Body of pancreas (tissue), 4 donors: ENCODE measurements at regions not wholly inside any gene's neighbourhood (a gene's known extent, or its start where the extent isn't known, plus 50 kb on each side); places are given as distances from the start of the nearest gene placed in this dataset.

ENCODE experiments used
- ATAC-seq: fragments of 150-250 bp; one replicate; pipeline ENCODE4 v1.9.1; 2016
- DNase-seq, 4 donors: peaks; one replicate each; pipeline ENCODE4 v3.0.0-alpha.2; 2019
- H3K27ac ChIP-seq, 4 donors: fragments of 200-600 bp; sonication (generic); 1 replicate in 3 of 4; 2 replicates in 1 of 4; pipeline versions ENCODE4 v1.5.1 to v1.6.1; 2016 to 2019; ENCODE audit warnings: mild to moderate bottlenecking in 1 of 4, mixed read lengths in 1 of 4, moderate library complexity in 1 of 4
- H3K27me3 ChIP-seq, 2 donors: fragments of 200-600 bp; sonication (generic); one replicate each; pipeline ENCODE4 v1.6.0; 2016; ENCODE audit warnings: mild to moderate bottlenecking in 1 of 2
- H3K36me3 ChIP-seq, 2 donors: fragments of 200-600 bp; sonication (generic); replicated peaks in 1 of 2; 2 replicates each; pipeline ENCODE4 v1.5.1; 2016; ENCODE audit warnings: low read depth in 2 of 2; ENCODE audit not compliant: insufficient read depth in 1 of 2
- H3K4me1 ChIP-seq: fragments of 200-600 bp; sonication (generic); one replicate; pipeline ENCODE4 v1.6.0; 2016
- H3K4me3 ChIP-seq, 2 donors: fragments of 200-600 bp; sonication (generic); 1 replicate in 1 of 2; 2 replicates in 1 of 2; pipeline ENCODE4 v1.5.1; 2016 to 2019
- H3K9me3 ChIP-seq, 3 donors: fragments of 200-600 bp; sonication (generic); 1 replicate in 2 of 3; 2 replicates in 1 of 3; pipeline ENCODE4 v1.5.1; 2016
- POLR2A ChIP-seq, 3 donors: fragments of 450-650 bp; IDR thresholded peaks; one replicate each; pipeline ENCODE4 v1.6.1; 2016; ENCODE audit warnings: antibody characterized with exemption in 3 of 3, mild to moderate bottlenecking in 2 of 3
- WGBS, 2 donors: methylation state at CpG; one replicate each; pipeline ENCODE4 v1.1.5; 2017; 5-methylcytosine and 5-hydroxymethylcytosine counted together
- intact Hi-C: fragments of 100-400 bp; cut with DNase I; formaldehyde crosslinking; loops from one replicate; pipeline ENCODE4 v1.15.1; 2023
- TF ChIP-seq, protein P1 (sequence below), 7 experiments: fragments of 450-650 bp in 4 of 7; fragments of 200-600 bp in 3 of 7; sonication (generic) in 3 of 7; IDR thresholded peaks; one replicate each; pipeline ENCODE4 v1.5.1; 2016 to 2019; ENCODE audit warnings: antibody characterized with exemption in 7 of 7

DNA sequence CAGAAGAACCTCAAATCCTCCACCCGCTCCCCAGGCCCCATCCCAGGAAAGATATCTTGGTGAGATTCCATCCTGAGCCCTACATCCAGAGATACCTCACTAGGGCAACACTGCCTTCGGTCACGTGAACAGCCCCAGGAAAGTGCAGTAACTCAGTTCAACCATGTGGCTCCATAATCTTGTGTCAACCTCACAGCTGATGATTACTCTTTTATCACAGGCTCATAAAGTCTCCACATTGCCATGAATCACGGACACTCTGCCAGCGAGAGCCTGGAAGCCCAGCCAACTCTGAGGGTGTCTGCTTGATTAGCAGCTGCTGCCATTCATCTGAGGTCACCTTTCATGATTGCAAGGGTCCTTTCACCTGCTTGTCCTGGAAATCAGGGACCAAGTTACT is 175.8 kb upstream of the LRFN2 start:
- whole genome bisulfite sequencing, 2 donors = 53 to 88% methylated on average over 3 to 5 of the region's 5 CpGs
- Histone ChIP-seq H3K36me3 (no peaks in the 10 kb centered on the region), H3K27me3 (no peaks in the 10 kb centered on the region), H3K4me1 (no peaks in the 10 kb centered on the region), H3K27ac (no peak overlapping the region), H3K4me3 (no peak overlapping the region), H3K9me3 (no peaks in the 10 kb centered on the region)
- ATAC-seq = no peak
- TF ChIP-seq POLR2A (IDR thresholded peaks at IDR 0.05) = no peak
- TF ChIP-seq, protein P1, sequence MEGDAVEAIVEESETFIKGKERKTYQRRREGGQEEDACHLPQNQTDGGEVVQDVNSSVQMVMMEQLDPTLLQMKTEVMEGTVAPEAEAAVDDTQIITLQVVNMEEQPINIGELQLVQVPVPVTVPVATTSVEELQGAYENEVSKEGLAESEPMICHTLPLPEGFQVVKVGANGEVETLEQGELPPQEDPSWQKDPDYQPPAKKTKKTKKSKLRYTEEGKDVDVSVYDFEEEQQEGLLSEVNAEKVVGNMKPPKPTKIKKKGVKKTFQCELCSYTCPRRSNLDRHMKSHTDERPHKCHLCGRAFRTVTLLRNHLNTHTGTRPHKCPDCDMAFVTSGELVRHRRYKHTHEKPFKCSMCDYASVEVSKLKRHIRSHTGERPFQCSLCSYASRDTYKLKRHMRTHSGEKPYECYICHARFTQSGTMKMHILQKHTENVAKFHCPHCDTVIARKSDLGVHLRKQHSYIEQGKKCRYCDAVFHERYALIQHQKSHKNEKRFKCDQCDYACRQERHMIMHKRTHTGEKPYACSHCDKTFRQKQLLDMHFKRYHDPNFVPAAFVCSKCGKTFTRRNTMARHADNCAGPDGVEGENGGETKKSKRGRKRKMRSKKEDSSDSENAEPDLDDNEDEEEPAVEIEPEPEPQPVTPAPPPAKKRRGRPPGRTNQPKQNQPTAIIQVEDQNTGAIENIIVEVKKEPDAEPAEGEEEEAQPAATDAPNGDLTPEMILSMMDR (IDR thresholded peaks at IDR 0.05) = no peak
- intact Hi-C loops = no loop called here
- no peak for DNase-seq

GRCh38 chr6:40760887-40761286 is 173.7 kb upstream of the LRFN2 start:
- Histone ChIP-seq H3K4me1 (no peaks in the 10 kb centered on the region), H3K36me3 (no peaks in the 10 kb centered on the region), H3K4me3 (no peak overlapping the region), H3K27me3 (no peaks in the 10 kb centered on the region), H3K9me3 (no peaks in the 10 kb centered on the region), H3K27ac (no peak overlapping the region)
- TF ChIP-seq, protein P1 (IDR thresholded peaks at IDR 0.05) = no peak
- TF ChIP-seq POLR2A (IDR thresholded peaks at IDR 0.05) = no peak
- DNase-seq = no peak
- intact Hi-C loops = no loop called here
- 87% methylated on average over 3 of the region's 3 CpGs for WGBS, 2 donors
- no peak for ATAC-seq

- H3K27me3 ChIP-seq = no peaks in the 10 kb centered on the region
- H3K9me3 ChIP-seq = no peaks in the 10 kb centered on the region
- no peak overlapping the region for H3K27ac ChIP-seq
- no peaks in the 10 kb centered on the region for H3K4me1 ChIP-seq
- no peak for TF ChIP-seq POLR2A (IDR thresholded peaks at IDR 0.05)
- TF ChIP-seq, protein P1 (IDR thresholded peaks at IDR 0.05) = no peak
- ATAC-seq (no peak), DNase-seq (no peak)
- 73 to 75% methylated on average over 5 of the region's 5 CpGs for WGBS, 2 donors
- H3K36me3 ChIP-seq = no peaks in the 10 kb centered on the region
- no peak overlapping the region for H3K4me3 ChIP-seq
- intact Hi-C loops = no loop called here
Measured at GRCh38 chr6:40759838-40760237, 172.7 kb upstream of the LRFN2 start.

DNA sequence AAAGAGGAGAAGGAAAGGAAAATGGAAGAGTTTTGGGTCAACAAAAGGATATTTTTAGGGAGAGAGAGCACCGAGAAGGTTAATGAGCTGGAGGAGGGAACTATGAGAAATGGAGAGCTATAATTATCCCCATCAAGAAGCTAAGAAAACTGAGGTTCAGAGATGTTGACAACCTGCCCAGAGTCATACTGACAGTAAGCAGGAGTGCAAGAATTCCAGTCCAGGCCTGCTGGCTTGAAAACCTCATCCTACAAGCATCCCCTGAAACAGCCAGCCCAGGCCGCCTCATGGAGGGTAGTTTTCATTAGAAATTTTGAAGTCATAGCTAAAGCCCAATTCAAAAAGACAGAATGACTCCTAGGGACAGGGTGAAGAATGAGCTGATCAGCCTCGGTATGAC is 172.1 kb upstream of the LRFN2 start:
- Histone ChIP-seq H3K27me3 (peaks cover 0 to 5% of the 10 kb centered on the region in 2 donors), H3K9me3 (no peaks in the 10 kb centered on the region), H3K36me3 (no peaks in the 10 kb centered on the region), H3K4me3 (no peak overlapping the region), H3K27ac (no peak overlapping the region), H3K4me1 (no peaks in the 10 kb centered on the region)
- 77 to 81% methylated on average over 3 of the region's 3 CpGs for WGBS, 2 donors
- DNase-seq (no peak), ATAC-seq (no peak)
- TF ChIP-seq, protein P1 (IDR thresholded peaks at IDR 0.05) = no peak
- no peak for TF ChIP-seq POLR2A (IDR thresholded peaks at IDR 0.05)
- intact Hi-C loops = no loop called here

GRCh38 chr6:40755749-40756452 is 168.7 kb upstream of the LRFN2 start:
- no peak for ATAC-seq
- Histone ChIP-seq H3K4me3 (no peak overlapping the region), H3K4me1 (no peaks in the 10 kb centered on the region), H3K27me3 (peaks cover 0 to 7% of the 10 kb centered on the region in 2 donors), H3K27ac (no peak overlapping the region), H3K9me3 (no peaks in the 10 kb centered on the region), H3K36me3 (no peaks in the 10 kb centered on the region)
- DNase-seq = no peak
- TF ChIP-seq, protein P1 (IDR thresholded peaks at IDR 0.05) = no peak
- no peak for TF ChIP-seq POLR2A (IDR thresholded peaks at IDR 0.05)
- WGBS, 2 donors = 63 to 75% methylated on average over 8 of the region's 8 CpGs
- intact Hi-C loops = no loop called here
